B cell (primary cell): ENCODE measurements at regions not wholly inside any gene's neighbourhood (a gene's known extent, or its start where the extent isn't known, plus 50 kb on each side); places are given as distances from the start of the nearest gene placed in this dataset.

Experiments
- EZH2 ChIP-seq: IDR thresholded peaks from 2 replicates; pipeline ENCODE4 v1.6.1; 2012; ENCODE audit warnings: borderline replicate concordance, low read depth, mild to moderate bottlenecking, moderate library complexity, low read length; ENCODE audit not compliant: insufficient read depth, poor library complexity, severe bottlenecking
- TF ChIP-seq, protein P1 (sequence below): fragments of 200-600 bp; IDR thresholded peaks from one replicate; pipeline ENCODE4 v1.8.0; 2022; ENCODE audit warnings: antibody characterized with exemption, mild to moderate bottlenecking

DNA sequence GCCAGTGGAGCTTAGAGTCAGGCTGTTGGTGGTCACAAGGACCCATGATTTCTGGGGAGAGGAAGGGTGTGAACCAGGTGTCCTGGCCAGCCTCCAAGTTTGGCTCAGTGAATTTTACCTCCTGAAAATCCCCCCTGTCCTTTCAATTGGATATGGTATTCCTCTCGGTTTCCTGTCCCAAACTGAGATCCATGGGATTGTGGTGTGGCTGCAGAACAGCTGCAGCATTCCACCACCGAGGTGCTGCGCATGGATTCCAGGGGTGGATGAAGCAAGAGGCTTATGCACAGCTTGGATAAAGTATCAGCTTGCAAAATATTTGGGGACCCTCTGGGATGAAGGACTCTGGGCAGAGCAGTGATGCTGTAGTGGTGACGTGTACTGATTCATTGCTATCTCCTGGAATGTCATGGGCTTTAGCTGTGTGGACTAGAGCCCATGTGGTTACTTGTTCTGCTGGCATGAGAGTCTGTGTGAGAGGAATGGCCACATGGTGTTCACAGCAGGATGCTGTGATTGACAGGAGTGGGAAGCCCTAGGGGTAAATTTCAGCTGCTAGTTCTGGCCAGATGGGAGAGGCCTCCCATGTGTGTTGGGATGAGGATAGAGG, 148.7 kb upstream of the SPAG17 start:
- TF ChIP-seq, protein P1, sequence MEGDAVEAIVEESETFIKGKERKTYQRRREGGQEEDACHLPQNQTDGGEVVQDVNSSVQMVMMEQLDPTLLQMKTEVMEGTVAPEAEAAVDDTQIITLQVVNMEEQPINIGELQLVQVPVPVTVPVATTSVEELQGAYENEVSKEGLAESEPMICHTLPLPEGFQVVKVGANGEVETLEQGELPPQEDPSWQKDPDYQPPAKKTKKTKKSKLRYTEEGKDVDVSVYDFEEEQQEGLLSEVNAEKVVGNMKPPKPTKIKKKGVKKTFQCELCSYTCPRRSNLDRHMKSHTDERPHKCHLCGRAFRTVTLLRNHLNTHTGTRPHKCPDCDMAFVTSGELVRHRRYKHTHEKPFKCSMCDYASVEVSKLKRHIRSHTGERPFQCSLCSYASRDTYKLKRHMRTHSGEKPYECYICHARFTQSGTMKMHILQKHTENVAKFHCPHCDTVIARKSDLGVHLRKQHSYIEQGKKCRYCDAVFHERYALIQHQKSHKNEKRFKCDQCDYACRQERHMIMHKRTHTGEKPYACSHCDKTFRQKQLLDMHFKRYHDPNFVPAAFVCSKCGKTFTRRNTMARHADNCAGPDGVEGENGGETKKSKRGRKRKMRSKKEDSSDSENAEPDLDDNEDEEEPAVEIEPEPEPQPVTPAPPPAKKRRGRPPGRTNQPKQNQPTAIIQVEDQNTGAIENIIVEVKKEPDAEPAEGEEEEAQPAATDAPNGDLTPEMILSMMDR: no peak
- TF ChIP-seq EZH2: no peak
